HG02642 (cell line): ENCODE measurements at regions not wholly inside any gene's neighbourhood (a gene's known extent, or its start where the extent isn't known, plus 50 kb on each side); places are given as distances from the start of the nearest gene placed in this dataset.

Source experiments
- ATAC-seq: cut with Tn5 transposase; IDR thresholded peaks from one replicate; pipeline ENCODE4 v1.9.1; 2021; ENCODE audit warnings: mild to moderate bottlenecking; ENCODE audit not compliant: unreplicated experiment, poor library complexity

DNA sequence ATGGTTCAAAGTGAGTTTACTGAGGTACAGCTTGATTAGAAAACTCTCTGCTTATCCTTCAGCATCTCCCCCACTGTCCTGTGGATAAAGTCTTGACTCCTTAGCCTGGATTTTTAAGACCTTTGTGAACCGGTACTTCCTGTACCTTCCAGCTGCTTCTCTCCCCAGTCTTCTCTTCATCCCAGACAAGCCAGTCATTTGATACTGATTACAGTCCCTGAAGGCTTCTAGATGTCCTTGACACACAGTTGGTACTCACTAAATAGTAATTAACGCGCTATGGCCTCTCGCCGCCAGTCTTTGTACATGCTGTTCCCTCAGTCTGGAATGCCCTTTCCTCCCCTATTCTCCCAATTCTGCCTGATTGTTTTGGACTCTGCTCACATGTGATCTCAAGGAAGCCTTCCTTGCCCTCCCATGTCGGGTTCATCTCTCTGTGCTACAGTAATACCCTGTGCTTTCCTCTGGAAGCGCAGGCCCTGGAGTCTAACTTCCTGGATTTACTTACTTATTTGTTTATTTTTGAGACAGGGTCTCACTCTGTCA is 50.6 kb upstream of the PTGR2 start:
- ATAC-seq = no peak

DNA sequence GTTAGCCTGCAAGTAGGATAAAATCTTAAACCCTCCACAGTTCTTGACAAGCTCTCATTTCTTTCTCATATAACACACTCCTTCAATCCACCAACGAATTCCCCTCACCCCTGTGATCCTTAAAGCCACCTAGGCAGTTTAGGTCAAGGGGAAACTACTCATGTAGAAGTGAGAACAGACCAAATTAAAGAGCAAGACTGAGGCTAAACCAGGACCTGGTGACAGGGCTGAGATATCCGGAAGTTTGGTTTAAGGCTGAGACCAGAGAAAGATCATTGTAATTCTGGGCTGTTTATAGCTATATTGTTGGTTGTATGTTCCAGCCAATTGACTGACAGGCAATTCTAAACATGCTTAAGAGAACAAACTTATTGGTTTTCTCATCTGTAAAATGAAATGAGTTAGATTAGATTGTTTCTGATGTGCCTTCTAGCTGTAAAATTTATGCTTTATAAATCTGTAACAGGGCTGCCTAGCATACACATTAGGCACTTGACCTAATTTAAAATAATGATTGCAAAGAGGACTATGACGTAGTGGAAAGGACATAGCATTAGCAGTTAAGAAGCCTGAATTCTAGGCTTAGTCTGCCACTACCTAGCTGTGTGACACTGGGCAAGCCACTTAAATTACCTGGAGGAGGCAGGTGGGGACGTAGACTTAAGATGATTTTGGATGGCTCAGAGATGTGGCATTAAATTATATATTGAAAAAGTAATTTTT is 53.9 kb upstream of the PTGR2 start:
- no peak for ATAC-seq

DNA sequence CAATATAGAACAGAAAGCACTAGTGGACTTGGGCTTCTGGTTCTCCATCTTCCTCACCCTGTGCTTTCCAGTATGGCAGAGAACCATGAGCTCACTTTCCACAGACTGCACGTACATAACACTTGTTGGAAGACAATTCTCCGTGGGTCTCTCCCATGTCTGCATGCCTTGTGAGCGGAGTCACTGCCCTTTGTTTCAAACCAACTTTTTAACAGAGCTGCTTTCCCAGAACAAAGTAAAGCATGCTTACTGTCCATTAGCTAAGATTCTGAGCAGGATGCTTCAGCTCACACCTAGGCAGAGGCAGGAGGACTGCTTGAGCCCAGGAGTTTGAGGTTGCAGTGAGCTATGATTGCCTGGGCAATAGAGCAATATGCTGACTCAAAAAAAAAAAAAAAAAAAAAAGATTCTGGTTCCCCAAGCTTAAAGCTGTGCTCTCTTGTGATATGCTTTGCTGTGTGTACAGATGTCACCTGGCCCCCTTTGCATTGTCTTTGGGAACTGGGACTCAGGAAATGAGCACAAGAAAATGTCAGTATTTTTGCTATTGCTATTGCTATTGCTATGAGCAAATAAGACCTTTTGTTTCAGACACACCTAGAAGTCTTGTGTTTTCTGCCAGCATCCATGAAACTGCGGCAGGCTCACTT is 54.6 kb upstream of the PTGR2 start:
- no peak for ATAC-seq

DNA sequence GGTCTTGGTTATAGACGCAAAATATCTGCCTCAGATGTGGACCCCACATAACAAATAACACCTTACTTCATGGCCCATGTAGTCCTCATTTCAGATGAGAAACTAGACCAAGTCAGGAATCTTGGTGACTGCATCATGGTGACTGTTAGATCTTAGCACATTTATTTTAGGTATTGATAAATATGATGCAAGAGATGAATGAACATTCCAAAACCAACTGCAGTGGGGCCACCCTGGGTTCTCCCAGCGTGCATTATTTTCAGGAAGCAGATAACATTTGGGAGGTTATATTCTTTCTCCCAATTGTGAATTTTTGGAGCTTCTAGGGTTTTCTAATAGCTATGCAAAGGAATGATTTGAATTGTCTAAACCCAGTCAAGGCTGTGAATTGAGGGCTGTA is 55.2 kb upstream of the PTGR2 start:
- ATAC-seq = no peak

DNA sequence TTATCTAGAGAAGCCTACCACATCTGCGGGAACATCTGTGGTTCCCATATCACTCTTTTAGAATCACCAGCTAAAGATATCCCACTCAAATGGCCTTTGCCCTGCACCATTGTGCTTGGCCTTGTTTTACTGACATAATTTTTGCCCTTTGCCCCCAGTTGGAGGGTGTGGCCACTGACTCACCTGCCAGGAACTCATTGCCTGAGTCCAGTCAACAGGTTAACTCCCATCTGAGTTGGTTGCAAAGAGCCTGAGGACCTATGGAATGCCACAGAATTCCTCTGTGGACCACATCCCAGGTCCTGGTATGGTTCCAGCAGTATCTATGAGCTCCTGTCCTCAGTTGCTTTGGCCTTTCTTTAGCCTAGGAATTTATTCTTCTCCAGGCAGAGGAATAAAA is 55.7 kb upstream of the PTGR2 start:
- ATAC-seq = no peak

DNA sequence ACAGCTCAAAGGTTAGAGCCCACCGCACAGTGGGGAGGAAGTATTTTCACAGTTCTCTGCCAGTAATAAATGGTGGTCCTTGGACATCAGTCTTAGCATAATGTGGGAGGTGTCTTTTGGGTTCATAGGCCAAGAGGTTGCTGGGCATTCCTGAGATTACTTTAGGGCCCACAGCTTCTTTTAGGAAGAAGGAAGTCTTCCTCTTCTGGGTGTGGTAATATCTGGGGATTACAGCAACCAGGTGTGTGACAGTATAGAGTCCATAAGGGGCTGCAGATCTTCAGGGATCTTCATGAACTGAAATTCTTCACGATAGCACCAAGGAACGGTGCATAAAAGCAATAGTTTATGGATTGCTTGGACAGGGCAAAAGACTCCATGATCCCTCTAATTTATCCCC is 56.2 kb upstream of the PTGR2 start:
- no peak for ATAC-seq

DNA sequence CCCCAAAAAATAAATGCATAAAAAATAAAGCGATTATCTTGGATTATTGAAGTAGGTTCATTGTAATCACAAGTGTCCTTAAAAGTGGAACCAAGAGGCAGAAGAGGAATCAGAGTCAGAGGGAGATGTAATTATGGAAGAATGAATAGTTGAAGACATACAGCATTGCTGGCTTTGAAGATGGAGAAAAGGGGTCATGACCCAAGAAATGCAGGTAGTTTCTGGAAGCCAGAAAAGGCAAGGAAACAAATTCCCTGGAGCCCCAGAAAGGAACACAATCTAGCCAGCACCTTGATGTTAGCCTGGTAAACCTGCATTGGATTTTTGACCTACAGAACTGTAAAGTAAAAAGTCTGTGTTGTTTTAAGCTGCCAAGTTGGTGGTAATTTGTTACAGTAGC is 57.5 kb upstream of the PTGR2 start:
- no peak for ATAC-seq

DNA sequence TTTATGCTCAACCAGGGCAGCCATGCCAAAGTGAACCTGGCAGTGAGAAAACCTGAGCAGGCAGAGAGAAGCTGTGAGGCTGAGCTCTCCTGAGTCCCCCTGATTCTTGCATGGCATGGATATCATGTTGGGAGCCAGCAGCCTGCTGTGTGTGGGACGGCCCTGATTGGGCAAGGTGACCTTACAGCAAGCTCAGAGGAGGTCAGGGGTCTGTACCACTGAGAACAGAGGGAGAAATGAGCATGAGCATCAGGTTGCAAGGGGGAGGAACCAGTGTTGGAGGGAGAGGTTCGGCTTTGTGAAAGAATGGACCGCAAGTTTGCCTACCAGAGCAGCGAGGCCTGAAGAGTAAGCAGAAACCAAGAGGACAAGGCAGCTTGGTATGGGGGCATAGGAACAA is 59.1 kb upstream of the PTGR2 start:
- ATAC-seq = no peak

DNA sequence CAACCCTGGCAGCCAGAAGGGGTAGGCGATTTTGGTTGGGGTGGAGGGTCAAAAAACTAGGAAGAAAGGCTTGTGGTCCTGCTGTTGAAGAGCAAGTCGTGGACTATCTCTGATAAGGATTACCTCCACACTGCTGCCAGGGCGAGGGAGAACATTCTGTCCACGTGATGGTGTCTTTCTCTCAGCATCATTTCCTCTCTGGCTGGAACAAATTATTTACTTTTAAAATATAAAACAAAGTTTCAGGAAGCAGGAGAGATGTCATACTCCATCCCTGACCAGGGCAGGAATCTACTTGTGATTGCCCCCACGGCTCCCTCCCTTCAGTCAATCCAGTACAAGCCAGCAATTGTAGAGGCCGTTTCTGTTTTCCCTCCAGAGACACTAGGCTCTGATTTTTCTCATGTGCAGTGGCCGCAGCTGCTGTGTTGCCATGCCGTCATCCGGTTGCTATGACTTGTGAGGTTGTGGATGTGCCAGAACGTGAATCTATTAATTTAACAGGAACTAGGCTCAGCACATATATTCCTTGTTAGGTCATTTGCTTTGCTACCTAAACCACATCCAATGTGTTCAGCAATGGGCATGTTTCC is 61.5 kb upstream of the PTGR2 start:
- no peak for ATAC-seq

DNA sequence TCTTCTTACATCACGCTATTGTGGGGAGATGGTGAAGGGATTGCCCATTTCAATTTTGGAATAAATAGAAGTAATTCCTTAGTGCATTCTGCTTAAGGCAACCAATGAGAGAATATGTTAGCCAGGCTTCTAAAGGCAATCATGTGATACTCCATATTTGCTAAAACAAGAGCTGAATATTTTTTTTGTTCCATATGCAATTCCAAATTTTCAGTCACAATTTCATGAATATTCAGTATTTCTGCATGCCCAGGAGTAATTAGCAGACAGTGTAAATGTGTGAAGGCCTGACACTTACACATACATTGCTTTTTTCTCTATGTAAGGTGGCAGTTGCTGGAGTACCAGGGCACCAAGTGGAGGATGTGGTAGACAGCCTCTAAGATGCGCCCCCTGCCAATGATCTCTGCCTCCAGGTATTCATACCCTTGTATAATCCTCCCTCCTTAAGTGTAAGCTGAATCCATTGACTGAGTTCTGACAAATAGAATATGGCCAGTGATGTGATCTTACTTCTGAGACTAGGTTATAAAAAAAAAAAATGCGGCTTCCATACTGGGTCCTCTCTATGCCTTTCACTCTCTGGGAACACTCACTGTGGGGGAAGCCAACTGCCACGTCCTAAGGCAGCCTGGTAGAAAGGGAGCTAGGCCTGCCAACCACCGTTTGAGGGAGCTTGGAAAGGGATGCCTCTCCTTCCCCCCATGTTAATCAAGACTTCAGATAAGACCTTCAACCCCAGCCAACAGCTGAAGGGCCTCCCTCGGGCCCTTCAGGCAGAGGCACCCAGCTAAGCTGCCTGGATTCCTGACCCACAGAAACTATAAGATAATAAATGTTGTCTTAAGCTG is 62.7 kb upstream of the PTGR2 start:
- ATAC-seq = no peak

DNA sequence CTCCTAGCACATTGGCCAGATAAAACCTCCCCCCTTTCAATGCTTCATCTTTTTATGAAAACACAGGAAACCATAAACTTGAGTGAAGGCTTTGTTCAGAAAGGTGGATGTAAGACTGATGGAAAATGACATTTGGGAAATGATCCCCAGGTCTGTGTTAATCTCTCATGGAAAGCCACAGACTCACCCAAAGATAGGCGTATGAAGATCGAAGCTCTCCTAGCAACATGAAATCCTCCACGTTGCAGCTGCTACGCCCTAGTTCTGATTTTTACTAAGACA is 63.4 kb upstream of the PTGR2 start:
- no peak for ATAC-seq

DNA sequence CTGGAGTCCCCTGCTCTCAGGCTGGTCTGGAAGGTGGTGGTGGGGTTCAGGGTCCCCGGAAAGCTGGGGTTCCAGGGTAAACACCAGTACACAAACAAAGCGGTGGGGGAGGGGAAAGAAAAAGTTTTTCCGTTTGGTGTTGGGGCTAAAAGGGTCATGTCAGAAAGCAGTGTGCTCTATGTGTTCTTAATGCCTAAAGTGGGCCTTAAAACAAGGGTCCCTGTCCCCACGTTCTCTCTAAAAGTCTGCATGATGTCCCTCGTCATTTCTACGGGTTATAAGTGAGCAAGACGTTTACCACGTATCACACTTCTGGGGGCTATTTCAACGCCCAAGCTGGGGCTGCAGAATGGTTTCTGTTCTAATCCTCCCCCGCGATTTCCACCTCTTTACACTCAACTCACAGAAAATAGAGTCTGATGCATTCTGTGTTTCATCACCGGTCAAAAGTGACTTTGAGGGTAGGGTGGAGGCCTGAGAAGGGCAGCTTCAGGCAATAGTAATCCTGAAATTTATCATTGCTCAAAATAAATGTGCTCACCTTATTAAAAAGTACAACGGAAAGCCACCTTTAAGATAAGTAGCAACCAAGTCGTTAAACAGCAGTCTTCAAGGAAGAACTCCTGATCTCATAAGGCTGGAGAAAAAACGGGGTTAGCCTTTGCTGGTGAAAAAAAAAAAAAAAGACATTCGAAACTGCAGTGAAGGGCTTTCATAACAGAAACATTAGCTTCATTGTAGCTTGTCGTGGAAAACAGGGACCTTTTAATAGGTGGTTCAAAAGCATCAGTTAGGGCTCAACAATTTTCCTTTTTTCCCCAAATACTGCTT is 63.9 kb upstream of the PTGR2 start:
- ATAC-seq = no peak

DNA sequence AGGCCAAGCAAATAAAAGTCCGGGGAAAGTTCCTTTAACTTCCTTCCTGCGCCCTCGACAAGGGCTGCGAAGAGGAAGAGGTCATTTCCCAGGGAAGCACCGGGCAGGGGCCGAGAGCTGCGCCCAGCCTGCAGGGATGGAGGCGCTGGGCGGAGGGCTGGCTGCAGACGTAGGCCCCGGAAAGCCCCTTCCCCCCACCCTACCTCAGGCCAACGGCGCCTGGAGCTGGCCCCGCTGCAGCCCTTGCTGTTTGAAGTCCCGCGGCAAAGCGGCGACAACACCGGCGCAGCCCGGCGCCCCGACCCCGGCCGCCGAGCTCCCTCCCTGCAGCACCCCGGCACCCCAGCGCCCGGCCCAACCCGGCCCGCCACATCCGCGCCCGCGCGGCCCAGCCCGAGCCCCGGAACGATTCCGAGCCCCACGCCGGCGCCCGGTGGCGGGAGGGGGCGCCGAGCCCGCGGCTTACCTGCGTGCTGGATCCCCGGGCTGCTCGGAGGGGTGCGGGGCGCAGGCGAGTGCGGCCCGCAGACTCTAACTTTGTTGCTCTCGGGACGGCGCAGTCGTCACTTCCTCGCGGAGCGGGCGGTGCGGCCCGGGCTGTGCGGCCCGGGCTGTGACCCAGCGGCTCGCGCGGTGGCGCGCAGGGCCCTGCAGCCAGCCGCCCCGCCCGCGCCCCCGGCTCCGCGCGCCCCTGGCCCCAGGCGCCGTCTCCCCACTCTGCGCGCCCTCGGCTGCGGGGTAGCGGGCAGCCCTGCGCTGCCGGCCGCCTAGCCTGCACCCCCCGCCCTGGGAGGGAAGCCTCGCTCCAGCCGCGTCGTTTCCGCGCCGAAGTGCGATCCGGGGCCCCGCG is 64.8 kb upstream of the PTGR2 start:
- ATAC-seq = peak; percentile 53

DNA sequence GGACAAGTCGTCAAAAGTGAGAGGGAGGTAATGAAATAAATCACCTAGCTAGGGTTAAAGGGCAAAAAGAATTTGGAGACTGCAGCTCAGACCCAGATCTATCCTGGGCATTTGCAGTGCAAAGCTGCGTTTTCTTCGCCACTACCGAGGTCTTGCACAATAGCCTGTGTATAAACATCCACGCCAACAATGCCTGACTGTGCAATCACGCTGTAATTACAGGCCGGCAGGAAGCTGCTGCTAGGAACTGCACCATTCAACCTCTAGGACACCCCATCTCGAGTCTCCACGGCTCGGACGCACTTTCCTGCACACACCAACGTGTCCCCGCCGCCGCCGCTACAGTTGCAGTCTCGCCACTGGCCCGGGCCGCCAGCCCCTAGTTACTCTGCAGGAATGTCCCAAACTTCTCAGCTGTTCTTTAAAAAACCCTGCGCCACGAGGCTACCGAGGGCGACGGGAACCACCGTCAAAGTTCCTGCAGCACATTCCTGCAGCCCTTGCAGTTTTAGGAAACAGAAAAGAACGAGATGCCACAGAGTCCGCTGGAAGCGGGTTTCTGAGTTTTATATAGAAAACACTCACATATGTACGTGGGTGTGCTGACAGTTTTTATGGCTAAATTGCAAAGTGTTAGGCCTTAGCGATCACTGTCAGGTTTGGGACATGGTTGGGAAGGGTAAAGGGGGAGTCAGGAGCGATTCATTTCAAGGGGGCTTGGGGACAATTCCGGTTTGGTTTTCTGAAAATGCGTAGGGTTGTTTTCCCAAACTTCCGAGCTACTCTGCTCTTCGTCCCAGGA is 65.6 kb upstream of the PTGR2 start:
- ATAC-seq = no peak

DNA sequence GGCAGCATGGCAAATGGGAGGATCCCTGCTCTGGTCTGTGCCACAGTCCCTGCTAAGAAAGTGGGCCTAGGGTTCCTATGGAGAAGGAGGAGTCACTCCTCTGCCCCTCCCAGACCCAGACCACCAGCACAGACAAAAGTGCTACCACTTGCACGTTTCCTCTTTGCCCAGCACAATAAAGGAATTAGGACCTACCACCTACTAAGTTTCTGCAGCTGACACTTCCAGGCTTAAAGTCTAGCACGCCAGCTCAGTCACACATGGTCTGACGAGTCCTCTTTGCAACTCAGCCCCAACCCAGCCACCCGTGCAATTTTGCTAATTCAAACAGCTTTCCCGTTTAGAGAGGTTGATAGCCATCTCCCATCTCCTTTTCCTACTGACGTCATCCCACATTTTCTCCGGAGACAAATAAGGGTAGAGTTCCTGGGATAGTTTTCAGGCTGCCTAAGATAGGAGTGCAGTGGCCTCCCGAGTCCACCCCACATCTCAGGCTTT is 66.2 kb upstream of the PTGR2 start:
- ATAC-seq = no peak

DNA sequence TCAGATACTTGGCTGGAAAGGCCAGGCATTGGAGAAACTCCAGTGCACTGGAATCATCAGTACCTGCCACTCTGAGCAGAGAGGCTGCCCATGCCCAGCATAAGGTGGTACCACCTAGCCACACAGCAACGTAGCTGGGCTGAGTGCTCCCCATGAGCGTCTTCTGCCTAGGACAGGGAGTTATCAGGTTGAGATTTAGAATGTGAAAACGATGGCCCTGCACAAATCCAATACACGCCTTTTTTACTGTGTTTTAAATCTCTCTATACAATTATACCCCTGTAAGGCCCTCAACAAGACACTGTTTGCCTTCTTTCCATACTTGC is 66.7 kb upstream of the PTGR2 start:
- ATAC-seq = no peak

DNA sequence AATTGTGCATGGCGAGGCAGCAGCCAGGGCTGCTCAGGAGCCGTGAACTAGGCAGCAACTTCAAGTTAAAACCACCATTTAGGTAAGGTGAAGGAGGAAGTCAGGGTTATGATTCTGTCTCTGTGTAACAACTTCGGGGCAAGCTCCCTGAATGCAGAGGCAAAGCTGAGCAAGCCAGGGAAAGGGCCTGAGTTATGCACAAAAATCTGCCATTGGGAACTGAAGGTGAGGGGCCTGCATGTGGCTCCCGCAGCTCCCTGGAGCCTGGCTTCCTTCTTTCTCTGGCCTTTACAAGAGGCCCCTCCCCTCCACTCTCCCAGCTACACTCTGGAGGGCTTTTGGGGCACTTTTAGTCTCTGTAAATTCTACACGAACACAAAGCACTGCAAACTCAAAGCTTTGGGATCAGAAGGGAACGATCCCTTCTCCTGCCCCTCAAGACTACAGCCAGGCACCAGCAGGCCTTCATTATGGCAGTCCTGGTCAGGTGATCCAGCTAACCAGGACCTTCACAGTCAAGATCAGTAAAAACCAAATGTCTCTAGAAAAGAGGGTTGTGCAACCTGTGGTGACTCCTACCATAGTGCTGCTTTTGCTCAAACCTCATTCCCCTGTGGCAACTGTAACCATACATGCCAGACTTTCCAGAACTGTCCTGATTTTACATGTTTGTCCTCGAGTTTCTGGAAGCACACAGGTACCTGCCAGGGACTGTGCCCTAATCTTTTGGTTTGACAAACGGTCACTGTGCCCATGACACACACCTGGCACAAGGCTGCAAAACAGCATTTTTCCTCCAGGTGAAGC is 67.2 kb upstream of the PTGR2 start:
- no peak for ATAC-seq
